Psoas muscle (tissue), 7 donors: ENCODE measurements at regions not wholly inside any gene's neighbourhood (a gene's known extent, or its start where the extent isn't known, plus 50 kb on each side); places are given as distances from the start of the nearest gene placed in this dataset.

Experiments
- ATAC-seq, 4 donors: fragments of 200-7000 bp; cut with Tn5 transposase; one replicate each; pipeline ENCODE4 v1.9.1; 2020; ENCODE audit warnings: moderate library complexity in 3 of 4, mild to moderate bottlenecking in 2 of 4
- DNase-seq, 2 donors: peaks; one replicate each; pipeline ENCODE4 v3.0.0-alpha.2; 2020
- H3K27ac ChIP-seq: fragments of 200-600 bp; one replicate; pipeline ENCODE4 v1.8.0; 2022
- H3K27me3 ChIP-seq, 3 donors: fragments of 200-600 bp in 1 of 3; one replicate each; pipeline versions ENCODE4 v1.6.1 to v1.8.0; 2013 to 2022; ENCODE audit warnings: low read length in 2 of 3, mild to moderate bottlenecking in 2 of 3, moderate library complexity in 1 of 3; ENCODE audit not compliant: insufficient read depth in 3 of 3
- H3K36me3 ChIP-seq, 2 donors: fragments of 200-600 bp in 1 of 2; one replicate each; pipeline versions ENCODE4 v1.6.1 to v1.8.0; 2013 to 2022; ENCODE audit warnings: low read depth in 1 of 2, mild to moderate bottlenecking in 1 of 2, moderate library complexity in 1 of 2; ENCODE audit not compliant: insufficient read depth in 1 of 2
- H3K4me1 ChIP-seq: fragments of 200-600 bp; one replicate; pipeline ENCODE4 v1.8.0; 2022
- H3K4me3 ChIP-seq: fragments of 200-600 bp; one replicate; pipeline ENCODE4 v1.8.0; 2022; ENCODE audit warnings: mild to moderate bottlenecking
- H3K9me3 ChIP-seq: fragments of 200-600 bp; one replicate; pipeline ENCODE4 v1.8.0; 2022
- WGBS, 3 donors: extraction: QIAGEN DNeasy Blood & Tissue Kit; methylation state at CpG; one replicate each; pipeline versions ENCODE4 v1.1.6 to v1.1.7; 2013; 5-methylcytosine and 5-hydroxymethylcytosine counted together
- intact Hi-C, 2 donors: fragments of 100-400 bp; cut with DNase I; formaldehyde crosslinking; loops; one replicate each; pipeline versions ENCODE4 v1.11.0 to v1.14.2; 2022
- TF ChIP-seq, protein P1 (sequence below): fragments of 200-600 bp; IDR thresholded peaks from one replicate; pipeline ENCODE4 v1.8.0; 2022; ENCODE audit warnings: antibody characterized with exemption
- donor health status: healthy with polysubstance abuse.
- donor health status: DM: no; HTN: no; CAD: no; lungs with moderate emphysema.
- donor health status: Bipolar disorder and iron deficiency.
- donor health status: healthy.
- donor health status: DM: yes; HTN: yes; CAD: no.
- donor health status: DM: no; HTN: no; CAD: no.
- donor health status: DM: yes; HTN: yes; CAD: no.

DNA sequence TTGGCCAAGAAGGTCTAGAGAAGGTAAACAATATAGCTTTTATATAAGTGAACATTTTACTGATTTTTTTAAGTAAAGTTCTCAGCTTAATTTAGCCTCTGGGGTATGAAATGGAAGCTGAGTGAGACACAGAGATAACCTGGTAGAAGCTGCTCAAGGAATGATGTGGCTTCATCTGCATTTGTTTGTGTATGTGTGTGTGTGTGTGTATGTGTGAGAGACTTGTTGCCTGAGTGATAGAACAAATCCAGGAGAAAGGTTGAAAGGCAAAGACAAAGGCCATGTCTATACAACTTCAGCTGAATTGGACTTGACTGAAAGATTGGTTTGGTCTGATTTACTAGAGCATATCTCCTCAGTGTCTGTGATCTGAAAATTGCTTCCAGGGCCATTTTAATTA, 63.6 kb downstream of the PCDH7 start:
- Histone ChIP-seq H3K27me3 (no peaks in the 10 kb centered on the region), H3K36me3 (no peaks in the 10 kb centered on the region), H3K4me3 (no peak overlapping the region), H3K9me3 (no peaks in the 10 kb centered on the region), H3K27ac (no peak overlapping the region), H3K4me1 (no peaks in the 10 kb centered on the region)
- no peak for ATAC-seq
- intact Hi-C loops: no loop called here
- TF ChIP-seq, protein P1, sequence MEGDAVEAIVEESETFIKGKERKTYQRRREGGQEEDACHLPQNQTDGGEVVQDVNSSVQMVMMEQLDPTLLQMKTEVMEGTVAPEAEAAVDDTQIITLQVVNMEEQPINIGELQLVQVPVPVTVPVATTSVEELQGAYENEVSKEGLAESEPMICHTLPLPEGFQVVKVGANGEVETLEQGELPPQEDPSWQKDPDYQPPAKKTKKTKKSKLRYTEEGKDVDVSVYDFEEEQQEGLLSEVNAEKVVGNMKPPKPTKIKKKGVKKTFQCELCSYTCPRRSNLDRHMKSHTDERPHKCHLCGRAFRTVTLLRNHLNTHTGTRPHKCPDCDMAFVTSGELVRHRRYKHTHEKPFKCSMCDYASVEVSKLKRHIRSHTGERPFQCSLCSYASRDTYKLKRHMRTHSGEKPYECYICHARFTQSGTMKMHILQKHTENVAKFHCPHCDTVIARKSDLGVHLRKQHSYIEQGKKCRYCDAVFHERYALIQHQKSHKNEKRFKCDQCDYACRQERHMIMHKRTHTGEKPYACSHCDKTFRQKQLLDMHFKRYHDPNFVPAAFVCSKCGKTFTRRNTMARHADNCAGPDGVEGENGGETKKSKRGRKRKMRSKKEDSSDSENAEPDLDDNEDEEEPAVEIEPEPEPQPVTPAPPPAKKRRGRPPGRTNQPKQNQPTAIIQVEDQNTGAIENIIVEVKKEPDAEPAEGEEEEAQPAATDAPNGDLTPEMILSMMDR: no peak
- no peak for DNase-seq

DNA sequence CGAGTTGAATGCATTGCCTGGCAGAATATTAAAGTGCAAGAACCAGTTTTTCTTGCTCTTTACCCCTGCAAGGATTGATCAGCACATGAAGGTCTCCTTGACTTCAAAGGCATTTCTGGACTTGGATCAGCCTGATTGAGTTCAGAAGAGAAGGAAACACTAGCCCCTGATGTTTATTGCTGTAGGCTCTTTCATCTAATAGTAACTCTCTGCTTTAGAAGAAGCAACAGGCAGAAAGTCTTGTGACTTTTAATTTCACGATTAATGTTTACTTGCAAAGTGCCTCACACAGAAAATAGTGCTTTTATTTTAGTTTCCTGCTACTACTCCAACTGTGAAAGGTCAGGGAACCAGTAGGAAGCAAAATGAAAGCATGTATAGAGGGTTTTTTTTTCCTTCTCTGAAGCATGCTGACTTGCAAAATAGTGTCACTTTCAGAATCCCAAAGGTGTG, 69.1 kb downstream of the PCDH7 start:
- ATAC-seq (no peak), DNase-seq (no peak)
- Histone ChIP-seq H3K27ac (no peak overlapping the region), H3K36me3 (no peaks in the 10 kb centered on the region), H3K27me3 (no peaks in the 10 kb centered on the region), H3K9me3 (no peaks in the 10 kb centered on the region), H3K4me3 (no peak overlapping the region), H3K4me1 (no peaks in the 10 kb centered on the region)
- 21 to 34% (median 28%) methylated on average over 2 of the region's 2 CpGs for WGBS, 3 donors
- TF ChIP-seq, protein P1: no peak
- intact Hi-C loops: no loop called here

DNA sequence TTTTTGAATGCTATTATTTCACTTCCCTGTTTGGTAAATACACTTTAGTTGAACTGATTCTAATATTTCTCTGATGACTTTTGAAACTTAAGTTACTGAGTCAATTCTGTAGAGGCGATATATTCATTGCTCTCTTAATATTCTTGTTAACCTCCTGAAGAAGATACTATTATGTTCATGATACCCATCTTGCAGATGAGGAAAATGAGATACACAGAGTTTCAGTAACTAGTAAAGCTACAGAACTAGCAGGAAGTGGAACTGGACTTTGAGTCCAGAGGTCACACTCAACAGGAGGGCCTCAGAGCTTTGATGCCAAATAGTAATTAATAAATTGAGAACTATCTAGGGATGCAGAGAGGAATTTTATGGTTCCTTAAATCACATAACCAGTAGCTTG, 70.0 kb downstream of the PCDH7 start:
- H3K4me1 ChIP-seq: no peaks in the 10 kb centered on the region
- 94 to 96% (median 96%) methylated on average over 1 of the region's 1 CpG for WGBS, 3 donors
- no peak overlapping the region for H3K4me3 ChIP-seq
- intact Hi-C loops: no loop called here
- TF ChIP-seq, protein P1: no peak
- no peak for DNase-seq
- H3K36me3 ChIP-seq: no peaks in the 10 kb centered on the region
- H3K27me3 ChIP-seq: no peaks in the 10 kb centered on the region
- ATAC-seq: no peak
- no peak overlapping the region for H3K27ac ChIP-seq
- no peaks in the 10 kb centered on the region for H3K9me3 ChIP-seq

DNA sequence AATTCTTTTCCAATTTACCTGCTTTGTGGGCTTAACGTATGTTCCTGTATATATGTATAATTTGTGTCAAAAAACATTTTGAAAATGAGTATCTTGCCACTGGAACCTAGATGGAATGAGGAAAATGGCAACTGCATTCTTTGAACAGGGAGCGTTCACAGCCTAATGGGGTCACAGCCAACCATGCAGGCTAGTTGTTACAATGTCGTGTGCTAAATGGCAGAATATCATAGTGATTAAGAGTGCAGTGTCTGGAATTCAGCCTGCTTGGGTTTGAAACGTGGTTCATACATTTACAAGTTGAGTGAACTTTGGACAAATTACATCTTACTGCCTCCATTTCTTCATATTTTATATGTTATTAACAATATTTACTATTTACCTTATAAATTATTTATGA, 70.8 kb downstream of the PCDH7 start:
- DNase-seq (no peak), ATAC-seq (no peak)
- intact Hi-C loops: no loop called here
- TF ChIP-seq, protein P1: no peak
- H3K9me3 ChIP-seq: no peaks in the 10 kb centered on the region
- 57 to 76% (median 67%) methylated on average over 4 of the region's 4 CpGs for WGBS, 3 donors
- no peaks in the 10 kb centered on the region for H3K36me3 ChIP-seq
- H3K4me1 ChIP-seq: no peaks in the 10 kb centered on the region
- no peak overlapping the region for H3K4me3 ChIP-seq
- no peak overlapping the region for H3K27ac ChIP-seq
- no peaks in the 10 kb centered on the region for H3K27me3 ChIP-seq

DNA sequence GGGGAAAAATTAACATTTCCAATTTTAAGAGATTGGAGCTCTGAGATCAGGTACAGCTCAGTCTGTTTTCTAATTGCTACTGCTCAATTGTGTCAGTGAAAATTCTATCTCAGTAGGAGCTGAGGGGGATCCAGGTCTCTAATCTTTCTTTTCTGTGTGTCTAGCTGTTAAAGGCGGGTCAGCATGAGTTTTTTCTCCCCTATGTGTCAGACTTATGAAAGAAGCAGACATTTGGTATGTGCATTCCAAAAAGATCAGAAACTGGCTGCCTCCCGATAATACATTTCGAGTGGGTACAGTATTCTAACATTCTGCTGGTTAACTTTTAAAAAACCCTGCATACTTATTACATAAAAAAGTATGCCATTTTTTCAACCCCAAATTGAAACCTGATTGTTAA, 72.4 kb downstream of the PCDH7 start:
- ATAC-seq (no peak), DNase-seq (no peak)
- intact Hi-C loops: no loop called here
- TF ChIP-seq, protein P1: no peak
- Histone ChIP-seq H3K4me3 (no peak overlapping the region), H3K4me1 (no peaks in the 10 kb centered on the region), H3K36me3 (no peaks in the 10 kb centered on the region), H3K27me3 (no peaks in the 10 kb centered on the region), H3K27ac (no peak overlapping the region), H3K9me3 (no peaks in the 10 kb centered on the region)
- 77 to 89% (median 83%) methylated on average over 3 of the region's 3 CpGs for WGBS, 3 donors
